ENCODE measurements at regions not wholly inside any gene's neighbourhood (a gene's known extent, or its start where the extent isn't known, plus 50 kb on each side); places are given as distances from the start of the nearest gene placed in this dataset.

DNA sequence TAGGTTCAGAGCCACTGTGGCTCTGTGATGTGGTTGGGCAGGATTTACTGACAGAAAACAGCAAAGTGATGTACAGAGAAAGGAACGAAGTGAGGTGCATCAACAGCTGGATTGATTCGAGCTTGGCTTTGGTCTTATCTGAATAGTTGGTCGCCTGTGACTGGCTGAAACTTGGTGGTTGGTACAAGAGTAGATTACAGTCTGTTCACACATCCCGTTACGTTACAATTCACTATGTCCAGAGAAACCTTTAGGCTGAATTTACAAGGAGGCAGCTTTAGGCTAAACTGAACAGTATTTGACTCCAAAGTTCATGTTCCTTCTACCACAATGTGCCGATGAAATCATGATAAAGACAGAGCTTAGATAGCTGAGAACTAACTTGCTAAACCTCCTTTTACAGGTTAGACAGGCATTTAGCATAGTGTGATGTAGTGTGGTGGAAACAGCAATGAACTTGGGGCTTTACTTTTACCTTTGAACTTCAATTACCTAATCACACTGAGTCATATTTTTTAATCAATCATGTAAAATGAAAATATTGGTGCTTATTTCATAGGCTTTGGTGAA is 210.2 kb upstream of the PUM3 start:
- H3K9me3 ChIP-seq, result no peaks in the 10 kb centered on the region
- intact Hi-C loops (cut with DNase I), result no loop called here
- TF ChIP-seq, protein P1, sequence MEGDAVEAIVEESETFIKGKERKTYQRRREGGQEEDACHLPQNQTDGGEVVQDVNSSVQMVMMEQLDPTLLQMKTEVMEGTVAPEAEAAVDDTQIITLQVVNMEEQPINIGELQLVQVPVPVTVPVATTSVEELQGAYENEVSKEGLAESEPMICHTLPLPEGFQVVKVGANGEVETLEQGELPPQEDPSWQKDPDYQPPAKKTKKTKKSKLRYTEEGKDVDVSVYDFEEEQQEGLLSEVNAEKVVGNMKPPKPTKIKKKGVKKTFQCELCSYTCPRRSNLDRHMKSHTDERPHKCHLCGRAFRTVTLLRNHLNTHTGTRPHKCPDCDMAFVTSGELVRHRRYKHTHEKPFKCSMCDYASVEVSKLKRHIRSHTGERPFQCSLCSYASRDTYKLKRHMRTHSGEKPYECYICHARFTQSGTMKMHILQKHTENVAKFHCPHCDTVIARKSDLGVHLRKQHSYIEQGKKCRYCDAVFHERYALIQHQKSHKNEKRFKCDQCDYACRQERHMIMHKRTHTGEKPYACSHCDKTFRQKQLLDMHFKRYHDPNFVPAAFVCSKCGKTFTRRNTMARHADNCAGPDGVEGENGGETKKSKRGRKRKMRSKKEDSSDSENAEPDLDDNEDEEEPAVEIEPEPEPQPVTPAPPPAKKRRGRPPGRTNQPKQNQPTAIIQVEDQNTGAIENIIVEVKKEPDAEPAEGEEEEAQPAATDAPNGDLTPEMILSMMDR (IDR thresholded peaks at IDR 0.05), result no peak
- ATAC-seq, result no peak
- H3K27ac ChIP-seq, result no peak overlapping the region
- H3K4me3 ChIP-seq, result no peak overlapping the region
- H3K27me3 ChIP-seq, result no peaks in the 10 kb centered on the region
- DNase-seq, result no peak
- H3K36me3 ChIP-seq, result no peaks in the 10 kb centered on the region
- H3K4me1 ChIP-seq, result no peaks in the 10 kb centered on the region

- TF ChIP-seq, protein P1 (IDR thresholded peaks at IDR 0.05), result no peak
- intact Hi-C loops (cut with DNase I), result no loop called here
- H3K36me3 ChIP-seq, result no peaks in the 10 kb centered on the region
- H3K27ac ChIP-seq, result no peak overlapping the region
- H3K4me1 ChIP-seq, result no peaks in the 10 kb centered on the region
- no peak overlapping the region for H3K4me3 ChIP-seq
- DNase-seq (no peak), ATAC-seq (no peak)
- H3K9me3 ChIP-seq, result no peaks in the 10 kb centered on the region
- no peaks in the 10 kb centered on the region for H3K27me3 ChIP-seq
Observed at GRCh38 chr9:3049636-3050035, 205.7 kb upstream of the PUM3 start.

- no peak for ATAC-seq
- intact Hi-C loops (cut with DNase I), result no loop called here
- no peak overlapping the region for H3K27ac ChIP-seq
Observed at GRCh38 chr9:3047912-3048311, 204.0 kb upstream of the PUM3 start.

GRCh38 chr9:3045153-3045552 is 201.3 kb upstream of the PUM3 start:
- ATAC-seq (no peak), DNase-seq (no peak)
- no peak overlapping the region for H3K4me3 ChIP-seq
- intact Hi-C loops (cut with DNase I), result no loop called here
- no peak overlapping the region for H3K27ac ChIP-seq
- H3K36me3 ChIP-seq, result no peaks in the 10 kb centered on the region
- H3K9me3 ChIP-seq, result no peaks in the 10 kb centered on the region
- no peaks in the 10 kb centered on the region for H3K27me3 ChIP-seq
- H3K4me1 ChIP-seq, result no peaks in the 10 kb centered on the region
- TF ChIP-seq, protein P1 (IDR thresholded peaks at IDR 0.05), result no peak

More at GRCh38 chr9:3047912-3048311, 204.0 kb upstream of the PUM3 start:
- no peak for DNase-seq
- no peak overlapping the region for H3K4me3 ChIP-seq
- TF ChIP-seq, protein P1 (IDR thresholded peaks at IDR 0.05), result no peak
- no peaks in the 10 kb centered on the region for H3K4me1 ChIP-seq
- H3K36me3 ChIP-seq, result no peaks in the 10 kb centered on the region
- H3K9me3 ChIP-seq, result no peaks in the 10 kb centered on the region
- no peaks in the 10 kb centered on the region for H3K27me3 ChIP-seq

DNA sequence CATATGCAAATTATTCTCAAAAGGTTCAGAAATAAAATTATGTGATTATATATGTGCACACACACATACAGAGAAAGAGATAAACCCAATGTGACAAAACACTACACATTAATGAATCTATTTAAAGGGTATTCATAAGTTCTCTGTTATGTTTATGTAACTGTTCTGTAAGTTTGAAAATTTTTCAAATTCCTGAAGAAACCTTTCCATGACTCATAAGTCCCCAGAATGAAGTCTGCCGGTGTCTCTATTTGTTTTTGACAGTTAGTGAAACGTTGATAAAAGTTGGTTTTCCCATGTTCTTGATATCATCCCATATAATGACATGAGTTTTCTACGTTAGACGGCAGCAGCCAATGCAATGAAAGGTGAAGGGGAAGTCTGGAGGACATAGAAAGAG is 199.5 kb upstream of the PUM3 start:
- ATAC-seq, result no peak
- Histone ChIP-seq H3K36me3 (no peaks in the 10 kb centered on the region), H3K4me1 (no peaks in the 10 kb centered on the region), H3K9me3 (no peaks in the 10 kb centered on the region), H3K27me3 (no peaks in the 10 kb centered on the region), H3K4me3 (no peak overlapping the region), H3K27ac (no peak overlapping the region)
- TF ChIP-seq, protein P1 (IDR thresholded peaks at IDR 0.05), result no peak
- DNase-seq, result no peak
- intact Hi-C loops (cut with DNase I), result no loop called here

Measured in left lung (tissue), 4 donors.